OCI-LY3 (cell line): ENCODE measurements at regions not wholly inside any gene's neighbourhood (a gene's known extent, or its start where the extent isn't known, plus 50 kb on each side); places are given as distances from the start of the nearest gene placed in this dataset.

ENCODE experiments used
- CTCF ChIP-seq: fragments of 200-600, 300-600 bp; sonication (generic); IDR thresholded peaks from 2 replicates; pipeline ENCODE4 v1.5.1; 2014; ENCODE audit warnings: antibody characterized with exemption, low read length, low read depth
- EZH2phosphoT487 ChIP-seq: fragments of 200-600 bp; shearing (Covaris generic); IDR thresholded peaks from 2 replicates; pipeline ENCODE4 v1.6.1; 2018; ENCODE audit warnings: antibody characterized with exemption, mixed run types, low read depth

GRCh38 chr21:31530364-31530763 lies 129.1 kb upstream of the SOD1 start:
- TF ChIP-seq CTCF (no peak), EZH2phosphoT487 (no peak)
